NCI-H146 treated with DMSO at 0.1 percent for 48 hours (cell line): ENCODE measurements at regions not wholly inside any gene's neighbourhood (a gene's known extent, or its start where the extent isn't known, plus 50 kb on each side); places are given as distances from the start of the nearest gene placed in this dataset.

ENCODE experiments used
- DNase-seq: peaks from one replicate; lab custom pipeline; 2025; ENCODE audit not compliant: unreplicated experiment; lab: John Stamatoyannopoulos, UW

- no peak for DNase-seq
These were observed 116.8 kb upstream of the SASH1 start for GRCh38 chr6:148225871-148226270.

DNA sequence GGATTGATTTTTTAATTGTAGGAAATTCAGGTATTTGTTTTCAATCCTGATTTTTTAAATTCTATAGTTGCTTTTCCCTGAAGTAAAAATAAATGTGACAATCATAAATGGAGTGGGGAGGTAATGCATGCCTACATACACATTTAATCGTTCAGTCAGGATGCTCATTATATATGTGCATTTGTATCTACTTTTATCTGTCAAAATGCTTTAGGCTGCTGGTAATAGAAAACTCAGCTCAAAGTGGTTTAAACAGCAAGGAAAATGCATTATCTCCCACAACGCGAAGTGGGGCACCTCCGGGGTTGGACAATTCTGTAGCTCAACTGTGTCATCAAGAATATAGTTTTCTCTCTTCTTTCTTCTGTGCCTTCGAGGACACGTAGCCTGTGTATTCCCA is 116.4 kb upstream of the SASH1 start:
- no peak for DNase-seq

DNA sequence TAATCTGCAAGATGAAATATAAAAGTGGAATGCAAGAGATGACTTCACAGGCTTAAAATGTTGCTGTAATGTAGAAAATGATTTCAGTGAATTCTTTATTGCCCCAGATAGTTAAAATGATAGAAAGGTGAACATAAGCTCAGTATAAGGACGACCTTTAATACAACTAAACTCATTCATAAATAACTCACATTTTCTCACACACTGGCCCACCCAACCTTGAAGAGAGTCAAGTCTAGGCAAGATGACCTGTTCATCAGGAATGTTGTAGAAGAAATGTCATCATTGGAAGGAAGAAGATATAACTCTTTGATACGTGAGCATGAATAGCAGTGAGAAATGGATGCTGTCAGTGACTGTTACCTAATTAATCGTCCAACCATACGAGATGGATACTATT is 111.1 kb upstream of the SASH1 start:
- DNase-seq, result no peak

DNA sequence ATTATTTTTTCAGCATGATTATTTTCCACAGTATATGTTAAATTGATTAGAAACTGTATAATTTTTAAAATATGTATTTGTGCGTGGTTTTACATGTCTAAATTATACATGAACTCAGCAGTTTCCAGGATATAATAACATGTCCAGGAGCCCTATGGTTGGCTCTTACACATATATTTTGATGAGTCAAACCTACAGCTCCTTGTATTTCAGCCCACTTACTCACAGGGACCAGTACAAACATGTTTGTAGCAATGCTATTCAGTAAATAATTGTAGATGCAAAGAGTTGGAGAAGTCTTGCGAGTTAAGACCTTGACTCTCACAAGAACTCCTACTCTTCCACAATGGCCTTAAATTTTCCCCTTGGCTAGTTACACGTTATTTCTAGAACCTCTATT is 107.2 kb upstream of the SASH1 start:
- no peak for DNase-seq

- DNase-seq, result no peak
These were observed 103.9 kb upstream of the SASH1 start for GRCh38 chr6:148238713-148239112.

GRCh38 chr6:148239215-148239614 is 103.4 kb upstream of the SASH1 start:
- no peak for DNase-seq

DNA sequence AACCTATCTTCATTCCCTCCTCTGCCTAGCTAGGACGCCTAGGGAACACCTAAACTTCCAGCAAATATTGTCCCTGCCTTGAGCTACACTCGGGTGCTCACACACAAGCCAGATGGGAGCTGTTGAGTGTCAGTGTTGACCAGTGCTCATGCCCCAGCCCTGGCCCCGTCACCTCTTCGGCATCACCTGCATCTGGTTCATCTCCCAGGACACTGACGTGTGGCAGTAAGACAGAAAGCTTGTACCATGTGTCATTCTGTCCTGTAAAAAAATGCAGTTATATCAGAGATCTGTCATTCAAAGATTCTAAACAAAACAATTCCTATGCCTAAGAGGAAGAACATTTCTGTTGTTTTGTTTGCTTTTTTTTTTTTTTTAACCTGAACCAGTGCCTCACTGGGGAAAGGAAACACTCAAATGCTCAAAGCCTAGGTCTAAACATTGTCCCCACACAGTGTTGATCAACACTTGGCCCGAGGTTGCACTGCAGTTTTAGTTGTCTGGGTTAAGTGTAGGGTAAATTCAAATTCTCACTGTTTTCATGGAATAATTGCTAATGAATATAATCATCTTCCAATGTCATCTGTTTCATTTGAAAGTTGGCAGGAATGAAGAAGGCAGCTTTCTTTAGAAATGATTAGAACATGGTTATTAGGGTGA is 102.7 kb upstream of the SASH1 start:
- DNase-seq, result no peak

GRCh38 chr6:148240461-148240840 is 102.2 kb upstream of the SASH1 start:
- no peak for DNase-seq

- DNase-seq, result no peak
These were observed 101.7 kb upstream of the SASH1 start for GRCh38 chr6:148240861-148241477.

DNA sequence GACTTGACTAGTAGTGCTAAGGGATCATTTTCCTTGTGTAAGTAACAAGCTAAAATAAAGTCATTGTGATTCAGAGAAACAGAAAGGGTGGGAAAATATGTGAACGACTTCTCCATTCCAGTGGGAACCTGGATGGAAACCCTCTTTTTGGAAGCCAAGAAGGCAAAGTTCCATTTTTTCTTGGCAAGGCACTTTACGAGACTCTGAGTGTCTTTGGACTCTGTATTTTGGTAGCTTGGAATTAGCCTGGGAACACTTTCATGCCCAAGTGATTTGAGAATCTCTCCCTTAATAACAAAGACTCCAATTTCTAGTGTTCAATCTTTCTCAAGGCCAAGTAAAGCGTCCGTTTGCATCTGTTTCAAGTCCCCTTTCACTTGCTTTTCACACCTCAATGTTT is 100.5 kb upstream of the SASH1 start:
- DNase-seq, result no peak

- DNase-seq, result no peak
These were observed 98.3 kb upstream of the SASH1 start for GRCh38 chr6:148244217-148244935.

DNA sequence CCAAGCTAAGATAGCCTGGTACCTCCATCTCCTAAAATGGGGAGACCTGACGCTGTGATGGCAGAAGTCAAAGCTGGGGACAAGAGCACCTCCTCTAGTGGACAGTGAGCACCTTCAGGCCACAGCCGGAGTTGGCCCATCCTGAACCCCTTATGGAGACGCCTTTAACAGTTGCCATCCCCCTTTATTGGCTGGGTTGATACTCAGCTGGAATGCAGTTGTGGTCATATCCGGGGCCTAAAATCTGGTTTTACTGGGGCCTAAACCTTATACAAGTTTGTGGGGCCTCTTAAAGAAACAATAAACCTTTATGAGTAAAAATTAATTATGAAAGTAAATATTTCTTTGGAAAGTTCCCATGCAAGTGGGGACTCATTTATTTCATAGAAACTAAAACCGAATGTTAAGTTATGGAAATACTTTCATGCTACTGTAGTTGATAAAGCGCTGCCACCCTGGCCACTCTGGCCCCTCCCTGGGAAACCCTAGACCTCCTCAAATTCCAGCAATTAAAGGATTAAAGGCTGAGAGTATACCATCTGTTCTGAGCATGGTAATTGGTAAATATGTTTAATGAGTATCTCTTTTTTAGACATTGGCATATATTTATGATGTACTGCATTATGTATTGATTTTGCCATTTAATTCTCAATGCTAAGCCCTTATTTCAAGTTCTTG is 95.1 kb upstream of the SASH1 start:
- peak; percentile 53 for DNase-seq

GRCh38 chr6:148249160-148249559 is 93.5 kb upstream of the SASH1 start:
- no peak for DNase-seq

DNA sequence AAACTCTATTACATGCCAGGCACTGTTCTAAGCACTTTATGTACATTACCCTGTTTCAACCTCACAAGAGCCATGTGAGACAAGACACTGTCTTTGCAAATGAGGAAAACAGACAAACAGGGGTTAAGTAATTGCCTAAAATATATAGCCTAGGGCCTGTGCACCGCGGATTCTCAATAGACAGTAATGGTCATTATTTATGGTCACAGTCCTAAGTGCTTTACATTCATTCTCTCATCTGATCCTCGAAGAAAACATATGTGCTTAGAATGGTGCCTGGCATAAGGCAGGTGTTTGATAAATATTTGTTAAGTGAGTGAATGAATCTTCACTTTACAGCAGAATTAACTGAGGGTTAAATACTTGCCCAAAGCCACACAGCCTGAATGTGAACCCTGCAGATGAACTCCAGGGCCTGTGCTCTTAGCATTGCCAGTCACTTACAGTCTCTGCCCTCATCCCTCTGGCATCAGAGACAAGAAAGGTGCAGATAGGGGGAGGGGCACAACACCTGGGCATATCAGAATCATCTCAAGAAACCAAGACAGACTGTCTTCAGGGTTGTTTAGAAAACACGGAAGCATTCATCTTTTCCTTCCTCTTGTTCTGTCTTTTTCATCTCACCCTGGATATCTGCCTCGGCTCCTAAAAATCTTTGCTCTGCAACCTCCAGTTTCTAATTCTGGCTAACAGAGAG is 92.8 kb upstream of the SASH1 start:
- DNase-seq, result peak; percentile 39

- peak; percentile 41 for DNase-seq
These were observed 91.5 kb upstream of the SASH1 start for GRCh38 chr6:148250975-148251685.

- no peak for DNase-seq
These were observed 90.7 kb upstream of the SASH1 start for GRCh38 chr6:148251891-148252290.

- DNase-seq, result no peak
These were observed 84.8 kb upstream of the SASH1 start for GRCh38 chr6:148257810-148258209.

DNA sequence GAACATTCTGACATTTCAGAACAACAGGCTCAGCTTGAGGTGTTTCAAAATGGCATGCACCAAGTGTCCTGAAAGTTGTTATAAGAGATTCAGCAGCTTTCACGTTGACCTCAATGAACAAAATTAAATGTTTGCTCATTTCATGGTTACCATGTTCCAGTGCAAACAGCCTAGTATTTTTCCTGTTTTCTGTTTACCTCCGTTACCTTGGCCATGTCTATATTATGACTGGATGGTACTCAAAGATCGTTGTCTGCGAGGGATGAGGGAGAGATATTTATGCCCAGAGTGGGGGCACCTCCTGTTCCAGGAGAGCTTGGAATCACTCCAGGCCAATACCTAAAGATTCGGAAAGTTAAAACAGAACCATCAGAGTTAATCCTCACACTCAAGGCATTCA is 83.8 kb upstream of the SASH1 start:
- DNase-seq, result no peak

GRCh38 chr6:148261470-148261869 is 81.2 kb upstream of the SASH1 start:
- no peak for DNase-seq

GRCh38 chr6:148263010-148263409 is 79.6 kb upstream of the SASH1 start:
- DNase-seq, result no peak

DNA sequence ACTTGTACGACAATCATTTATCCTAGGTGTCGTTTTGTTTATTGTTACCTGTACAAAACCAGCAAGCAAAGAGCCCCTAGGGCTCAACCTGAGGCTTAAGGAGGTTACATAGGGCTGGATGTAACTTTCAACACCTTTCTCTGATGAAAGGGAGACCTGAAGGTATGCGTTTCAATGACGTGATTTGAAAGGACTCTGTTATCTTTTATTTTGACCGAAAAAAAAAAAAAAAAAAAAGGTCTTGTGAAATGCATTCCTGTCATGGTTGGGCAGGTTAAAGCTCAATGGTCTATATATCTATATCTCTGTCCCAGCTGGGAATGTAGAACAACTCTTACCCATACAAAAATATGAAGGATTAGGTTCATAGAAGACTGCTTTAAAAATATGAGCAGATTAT is 78.7 kb upstream of the SASH1 start:
- DNase-seq, result no peak
